ENCODE measurements at regions not wholly inside any gene's neighbourhood (a gene's known extent, or its start where the extent isn't known, plus 50 kb on each side); places are given as distances from the start of the nearest gene placed in this dataset.

GRCh38 chr18:35778850-35779627 is 193.4 kb upstream of the RMP24 start:
- ATAC-seq (ENCODE audit: low read depth) (no peak), DNase-seq (ENCODE audit: low spot score) (no peak)
- Histone ChIP-seq H3K36me3 (ENCODE audit: low read depth) (no peaks in the 10 kb centered on the region), H3K27ac (ENCODE audit: poor library complexity, severe bottlenecking) (no peak overlapping the region), H3K4me3 (ENCODE audit: severe bottlenecking) (no peak overlapping the region), H3K9me3 (ENCODE audit: severe bottlenecking) (no peaks in the 10 kb centered on the region), H3K27me3 (ENCODE audit: insufficient read depth, poor library complexity, severe bottlenecking) (no peaks in the 10 kb centered on the region), H3K4me1 (ENCODE audit: insufficient read depth, poor library complexity, severe bottlenecking) (no peaks in the 10 kb centered on the region)
- TF ChIP-seq, protein P1, sequence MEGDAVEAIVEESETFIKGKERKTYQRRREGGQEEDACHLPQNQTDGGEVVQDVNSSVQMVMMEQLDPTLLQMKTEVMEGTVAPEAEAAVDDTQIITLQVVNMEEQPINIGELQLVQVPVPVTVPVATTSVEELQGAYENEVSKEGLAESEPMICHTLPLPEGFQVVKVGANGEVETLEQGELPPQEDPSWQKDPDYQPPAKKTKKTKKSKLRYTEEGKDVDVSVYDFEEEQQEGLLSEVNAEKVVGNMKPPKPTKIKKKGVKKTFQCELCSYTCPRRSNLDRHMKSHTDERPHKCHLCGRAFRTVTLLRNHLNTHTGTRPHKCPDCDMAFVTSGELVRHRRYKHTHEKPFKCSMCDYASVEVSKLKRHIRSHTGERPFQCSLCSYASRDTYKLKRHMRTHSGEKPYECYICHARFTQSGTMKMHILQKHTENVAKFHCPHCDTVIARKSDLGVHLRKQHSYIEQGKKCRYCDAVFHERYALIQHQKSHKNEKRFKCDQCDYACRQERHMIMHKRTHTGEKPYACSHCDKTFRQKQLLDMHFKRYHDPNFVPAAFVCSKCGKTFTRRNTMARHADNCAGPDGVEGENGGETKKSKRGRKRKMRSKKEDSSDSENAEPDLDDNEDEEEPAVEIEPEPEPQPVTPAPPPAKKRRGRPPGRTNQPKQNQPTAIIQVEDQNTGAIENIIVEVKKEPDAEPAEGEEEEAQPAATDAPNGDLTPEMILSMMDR (IDR thresholded peaks at IDR 0.05; ENCODE audit: poor library complexity, severe bottlenecking), result no peak

DNA sequence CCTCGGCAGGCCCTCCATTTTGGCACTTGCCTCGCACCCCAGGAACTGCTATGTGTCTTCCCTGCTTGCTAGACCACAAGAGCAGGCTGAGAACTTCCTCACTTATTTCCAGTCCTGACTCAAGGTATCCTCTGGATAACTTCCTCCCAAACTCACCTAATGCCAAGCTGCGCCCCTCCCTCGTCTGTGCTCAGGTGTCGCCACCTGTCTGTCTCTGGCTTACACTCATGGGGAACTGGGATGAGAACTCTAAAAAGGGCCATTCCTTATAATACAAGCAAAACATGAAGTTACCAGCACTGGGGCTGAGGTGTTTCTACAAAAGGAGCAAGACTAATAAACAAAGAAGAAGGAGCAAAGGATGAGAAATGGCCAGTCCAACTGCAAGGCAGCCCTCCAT is 191.5 kb upstream of the RMP24 start:
- TF ChIP-seq, protein P1 (IDR thresholded peaks at IDR 0.05; ENCODE audit: poor library complexity, severe bottlenecking), result no peak
- H3K27me3 ChIP-seq (ENCODE audit: insufficient read depth, poor library complexity, severe bottlenecking), result no peaks in the 10 kb centered on the region

DNA sequence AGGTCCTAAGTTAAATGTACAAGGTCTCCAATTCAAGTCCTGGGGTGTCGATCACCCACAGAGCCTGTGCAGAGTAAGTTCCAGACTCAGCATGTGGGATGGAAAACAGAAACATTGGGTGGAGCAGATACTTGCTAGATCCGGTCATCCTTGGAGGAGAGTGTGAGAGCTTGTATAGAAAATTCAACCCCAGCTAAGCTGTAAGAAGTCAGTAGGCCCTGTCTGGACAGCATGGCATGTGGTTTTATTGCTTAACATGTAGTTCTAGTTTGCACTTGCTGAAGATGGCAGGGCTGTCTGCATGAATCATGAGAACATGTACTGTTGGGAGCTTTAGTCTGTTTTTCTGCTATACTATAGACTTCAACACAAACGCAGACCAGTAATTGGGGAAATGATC is 189.6 kb upstream of the RMP24 start:
- no peaks in the 10 kb centered on the region for H3K27me3 ChIP-seq (ENCODE audit: insufficient read depth, poor library complexity, severe bottlenecking)
- ATAC-seq (ENCODE audit: low read depth) (no peak), DNase-seq (ENCODE audit: low spot score) (no peak)
- no peaks in the 10 kb centered on the region for H3K9me3 ChIP-seq (ENCODE audit: severe bottlenecking)
- no peak overlapping the region for H3K27ac ChIP-seq (ENCODE audit: poor library complexity, severe bottlenecking)
- H3K4me3 ChIP-seq (ENCODE audit: severe bottlenecking), result no peak overlapping the region
- H3K36me3 ChIP-seq (ENCODE audit: low read depth), result no peaks in the 10 kb centered on the region
- H3K4me1 ChIP-seq (ENCODE audit: insufficient read depth, poor library complexity, severe bottlenecking), result no peaks in the 10 kb centered on the region
- TF ChIP-seq, protein P1 (IDR thresholded peaks at IDR 0.05; ENCODE audit: poor library complexity, severe bottlenecking), result no peak

More for the DNA sequence above, 191.5 kb upstream of the RMP24 start:
- Histone ChIP-seq H3K4me1 (ENCODE audit: insufficient read depth, poor library complexity, severe bottlenecking) (no peaks in the 10 kb centered on the region), H3K9me3 (ENCODE audit: severe bottlenecking) (no peaks in the 10 kb centered on the region), H3K27ac (ENCODE audit: poor library complexity, severe bottlenecking) (no peak overlapping the region), H3K36me3 (ENCODE audit: low read depth) (no peaks in the 10 kb centered on the region), H3K4me3 (ENCODE audit: severe bottlenecking) (no peak overlapping the region)
- DNase-seq (ENCODE audit: low spot score), result no peak
- ATAC-seq (ENCODE audit: low read depth), result no peak

- ATAC-seq (ENCODE audit: low read depth), result no peak
- H3K4me1 ChIP-seq (ENCODE audit: insufficient read depth, poor library complexity, severe bottlenecking), result no peaks in the 10 kb centered on the region
- TF ChIP-seq, protein P1 (IDR thresholded peaks at IDR 0.05; ENCODE audit: poor library complexity, severe bottlenecking), result no peak
- DNase-seq (ENCODE audit: low spot score), result no peak
- no peaks in the 10 kb centered on the region for H3K36me3 ChIP-seq (ENCODE audit: low read depth)
- no peak overlapping the region for H3K4me3 ChIP-seq (ENCODE audit: severe bottlenecking)
- H3K9me3 ChIP-seq (ENCODE audit: severe bottlenecking), result no peaks in the 10 kb centered on the region
- H3K27ac ChIP-seq (ENCODE audit: poor library complexity, severe bottlenecking), result no peak overlapping the region
- H3K27me3 ChIP-seq (ENCODE audit: insufficient read depth, poor library complexity, severe bottlenecking), result peaks cover 5% of the 10 kb centered on the region
Observed at GRCh38 chr18:35786365-35787042, 186.0 kb upstream of the RMP24 start.

DNA sequence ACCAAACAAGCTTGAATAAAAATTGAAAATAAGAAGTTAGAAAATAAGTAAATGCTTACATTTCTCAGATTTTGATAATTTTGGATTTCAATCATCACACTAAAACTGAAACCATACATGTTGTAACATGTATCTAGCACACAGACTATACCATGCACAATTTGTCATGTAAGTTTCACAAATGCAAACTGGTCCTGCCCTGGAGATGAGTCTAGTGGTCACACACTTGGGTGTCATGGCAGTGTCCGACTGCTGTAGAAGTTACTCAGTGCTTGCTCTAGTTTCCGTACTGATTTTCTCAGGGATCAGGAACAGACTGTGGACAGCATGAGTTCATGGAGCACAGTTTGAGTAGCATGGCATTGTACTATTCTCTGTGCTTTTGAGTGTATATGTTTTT is 182.9 kb upstream of the RMP24 start:
- Histone ChIP-seq H3K9me3 (ENCODE audit: severe bottlenecking) (no peaks in the 10 kb centered on the region), H3K4me1 (ENCODE audit: insufficient read depth, poor library complexity, severe bottlenecking) (no peaks in the 10 kb centered on the region), H3K27me3 (ENCODE audit: insufficient read depth, poor library complexity, severe bottlenecking) (peaks cover 5% of the 10 kb centered on the region), H3K36me3 (ENCODE audit: low read depth) (no peaks in the 10 kb centered on the region), H3K4me3 (ENCODE audit: severe bottlenecking) (no peak overlapping the region), H3K27ac (ENCODE audit: poor library complexity, severe bottlenecking) (no peak overlapping the region)
- TF ChIP-seq, protein P1 (IDR thresholded peaks at IDR 0.05; ENCODE audit: poor library complexity, severe bottlenecking), result no peak
- ATAC-seq (ENCODE audit: low read depth) (no peak), DNase-seq (ENCODE audit: low spot score) (no peak)

Data from RWPE2 (cell line).